ENCODE measurements at regions not wholly inside any gene's neighbourhood (a gene's known extent, or its start where the extent isn't known, plus 50 kb on each side); places are given as distances from the start of the nearest gene placed in this dataset.
"Not testable (repeated sequence)": the region's sequence is repeated elsewhere in the genome, so short reads cannot be mapped to it uniquely, and the experiment has no call there.

DNA sequence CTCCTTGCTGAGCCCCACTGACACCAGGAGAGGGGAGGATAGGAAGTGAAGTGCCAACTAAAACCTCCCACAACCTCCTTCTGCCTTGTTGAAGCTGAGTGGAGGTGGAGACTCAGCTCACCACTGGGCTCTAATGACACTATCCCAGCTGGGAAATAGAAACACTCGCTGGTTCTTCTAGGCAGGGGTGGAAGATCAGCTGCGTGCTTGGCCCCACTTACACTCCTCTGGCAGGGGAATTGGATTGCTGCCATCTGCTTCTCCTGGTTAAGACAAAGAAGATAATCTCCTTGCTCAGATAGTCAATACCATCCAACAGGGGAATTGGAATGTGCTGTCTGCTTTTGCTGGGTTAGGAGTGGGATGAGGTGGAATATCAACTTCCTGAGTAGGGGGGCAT is 392.5 kb downstream of the ZNF674 start:
- POLR2A ChIA-PET: no interaction called here
- H3K27me3 ChIP-seq (ENCODE audit: control insufficient read depth, insufficient read depth, low read length): no peaks in the 10 kb centered on the region
- no peak overlapping the region for H3K27ac ChIP-seq (ENCODE audit: low read depth, low read length)
- no peak for DNase-seq (ENCODE audit: low read depth, low spot score)
- H3K4me3 ChIP-seq (ENCODE audit: low read depth, low read length): no peak overlapping the region
- TF ChIP-seq, protein P1, sequence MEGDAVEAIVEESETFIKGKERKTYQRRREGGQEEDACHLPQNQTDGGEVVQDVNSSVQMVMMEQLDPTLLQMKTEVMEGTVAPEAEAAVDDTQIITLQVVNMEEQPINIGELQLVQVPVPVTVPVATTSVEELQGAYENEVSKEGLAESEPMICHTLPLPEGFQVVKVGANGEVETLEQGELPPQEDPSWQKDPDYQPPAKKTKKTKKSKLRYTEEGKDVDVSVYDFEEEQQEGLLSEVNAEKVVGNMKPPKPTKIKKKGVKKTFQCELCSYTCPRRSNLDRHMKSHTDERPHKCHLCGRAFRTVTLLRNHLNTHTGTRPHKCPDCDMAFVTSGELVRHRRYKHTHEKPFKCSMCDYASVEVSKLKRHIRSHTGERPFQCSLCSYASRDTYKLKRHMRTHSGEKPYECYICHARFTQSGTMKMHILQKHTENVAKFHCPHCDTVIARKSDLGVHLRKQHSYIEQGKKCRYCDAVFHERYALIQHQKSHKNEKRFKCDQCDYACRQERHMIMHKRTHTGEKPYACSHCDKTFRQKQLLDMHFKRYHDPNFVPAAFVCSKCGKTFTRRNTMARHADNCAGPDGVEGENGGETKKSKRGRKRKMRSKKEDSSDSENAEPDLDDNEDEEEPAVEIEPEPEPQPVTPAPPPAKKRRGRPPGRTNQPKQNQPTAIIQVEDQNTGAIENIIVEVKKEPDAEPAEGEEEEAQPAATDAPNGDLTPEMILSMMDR (IDR thresholded peaks at IDR 0.05; ENCODE audit: low read depth, low read length): no peak
- CTCF ChIA-PET: no interaction called here
- no peaks in the 10 kb centered on the region for H3K9me3 ChIP-seq (ENCODE audit: control insufficient read depth, insufficient read depth, low read length)

DNA sequence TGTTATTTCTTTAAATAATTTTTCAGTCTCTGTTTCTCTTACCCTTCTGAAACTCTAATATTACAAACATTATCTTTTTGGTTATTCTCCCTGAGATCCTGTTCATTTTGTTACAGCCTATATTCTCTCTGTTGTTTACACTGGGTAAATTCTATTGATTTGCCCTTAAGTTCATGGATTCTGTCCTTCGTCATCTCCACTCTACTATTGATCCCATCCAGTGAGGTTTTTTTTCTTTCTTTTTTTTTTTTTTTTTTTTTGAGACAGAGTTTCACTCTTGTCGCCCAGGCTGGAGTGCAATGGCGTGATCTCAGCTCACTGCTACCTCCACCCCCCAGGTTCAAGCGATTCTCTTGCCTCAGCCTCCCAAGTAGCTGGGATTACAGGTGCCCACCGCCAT is 393.9 kb downstream of the ZNF674 start:
- CTCF ChIA-PET; DNase-seq (ENCODE audit: low read depth, low spot score); POLR2A ChIA-PET: not testable (repeated sequence)

DNA sequence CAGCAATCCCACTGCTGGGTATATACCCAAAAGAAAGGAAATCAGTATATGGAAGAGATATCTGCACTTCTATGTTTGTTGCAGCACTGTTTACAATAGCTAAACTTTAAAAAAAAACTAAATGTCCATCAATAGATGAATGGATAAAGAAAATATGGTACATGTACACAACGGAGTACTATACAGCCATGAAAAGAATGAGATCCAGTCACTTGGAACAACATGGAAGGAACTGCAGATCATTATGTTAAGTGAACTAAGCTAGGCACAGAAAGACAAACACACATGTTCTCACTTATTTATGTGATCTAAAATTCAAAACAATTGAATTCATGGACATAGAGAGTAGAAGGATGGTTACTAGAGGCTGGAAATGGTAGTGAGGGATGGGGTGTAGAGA is 400.7 kb downstream of the ZNF674 start:
- H3K27me3 ChIP-seq (ENCODE audit: control insufficient read depth, insufficient read depth, low read length): no peaks in the 10 kb centered on the region
- no peaks in the 10 kb centered on the region for H3K9me3 ChIP-seq (ENCODE audit: control insufficient read depth, insufficient read depth, low read length)
- ChIA-PET CTCF (interaction anchor here (0.6 kb wide), 1 partner anchor 200 kb away, joined by 3 read pairs; no protein-coding TSS in a partner anchor), POLR2A (no interaction called here)
- H3K4me3 ChIP-seq (ENCODE audit: low read depth, low read length): no peak overlapping the region
- DNase-seq (ENCODE audit: low read depth, low spot score): no peak
- H3K27ac ChIP-seq (ENCODE audit: low read depth, low read length): no peak overlapping the region
- TF ChIP-seq, protein P1 (IDR thresholded peaks at IDR 0.05; ENCODE audit: low read depth, low read length): no peak

More for the DNA sequence above, 393.9 kb downstream of the ZNF674 start:
- not testable (repeated sequence) for H3K27ac ChIP-seq (ENCODE audit: low read depth, low read length); H3K9me3 ChIP-seq (ENCODE audit: control insufficient read depth, insufficient read depth, low read length); H3K27me3 ChIP-seq (ENCODE audit: control insufficient read depth, insufficient read depth, low read length); H3K4me3 ChIP-seq (ENCODE audit: low read depth, low read length)

DNA sequence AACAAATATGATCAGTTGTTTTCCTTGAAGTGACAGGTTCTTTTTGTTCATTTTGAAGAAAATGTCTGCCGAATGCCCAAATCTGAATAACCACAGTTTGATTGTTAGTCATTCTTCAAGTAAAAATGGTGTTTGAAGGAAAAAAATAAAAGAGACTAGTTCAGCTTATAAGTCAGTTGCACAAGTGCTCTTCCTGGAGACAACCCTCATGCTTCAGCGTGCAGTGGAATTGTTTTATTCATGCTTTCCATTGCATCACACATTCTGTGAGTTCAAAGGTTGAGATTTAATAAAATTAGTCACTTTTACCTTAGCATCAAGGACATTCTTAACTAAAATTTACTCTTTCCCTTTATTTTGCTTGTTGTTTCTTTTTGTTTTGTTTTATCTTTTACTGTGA is 404.9 kb downstream of the ZNF674 start:
- POLR2A ChIA-PET: no interaction called here
- Histone ChIP-seq H3K4me3 (ENCODE audit: low read depth, low read length) (no peak overlapping the region), H3K27ac (ENCODE audit: low read depth, low read length) (no peak overlapping the region), H3K27me3 (ENCODE audit: control insufficient read depth, insufficient read depth, low read length) (no peaks in the 10 kb centered on the region), H3K9me3 (ENCODE audit: control insufficient read depth, insufficient read depth, low read length) (no peaks in the 10 kb centered on the region)
- no peak for DNase-seq (ENCODE audit: low read depth, low spot score)
- TF ChIP-seq, protein P1 (IDR thresholded peaks at IDR 0.05; ENCODE audit: low read depth, low read length): no peak
- CTCF ChIA-PET: no interaction called here

DNA sequence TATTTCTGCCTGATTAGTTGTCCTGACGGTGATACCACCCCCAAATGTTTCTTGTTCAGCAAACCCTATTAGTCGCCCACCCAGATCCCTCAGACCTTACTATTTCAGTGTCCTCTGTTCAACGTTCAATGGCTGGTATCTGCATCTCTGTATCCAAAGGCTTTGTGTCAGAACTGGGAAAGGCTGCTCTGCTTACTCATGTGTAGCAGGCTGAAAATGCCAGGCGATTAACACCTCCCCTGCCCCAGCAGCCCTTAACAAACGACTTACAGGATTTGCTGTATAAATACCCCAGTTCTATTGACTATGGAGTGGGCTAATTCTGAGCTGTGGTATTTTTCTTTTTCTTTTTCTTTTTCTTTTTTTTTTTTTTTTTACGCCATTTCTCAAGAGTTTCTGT is 415.0 kb downstream of the ZNF674 start:
- ChIA-PET CTCF (no interaction called here), POLR2A (no interaction called here)
- Histone ChIP-seq H3K4me3 (ENCODE audit: low read depth, low read length) (no peak overlapping the region), H3K27me3 (ENCODE audit: control insufficient read depth, insufficient read depth, low read length) (no peaks in the 10 kb centered on the region), H3K27ac (ENCODE audit: low read depth, low read length) (no peak overlapping the region), H3K9me3 (ENCODE audit: control insufficient read depth, insufficient read depth, low read length) (no peaks in the 10 kb centered on the region)
- no peak for DNase-seq (ENCODE audit: low read depth, low spot score)
- TF ChIP-seq, protein P1 (IDR thresholded peaks at IDR 0.05; ENCODE audit: low read depth, low read length): no peak

DNA sequence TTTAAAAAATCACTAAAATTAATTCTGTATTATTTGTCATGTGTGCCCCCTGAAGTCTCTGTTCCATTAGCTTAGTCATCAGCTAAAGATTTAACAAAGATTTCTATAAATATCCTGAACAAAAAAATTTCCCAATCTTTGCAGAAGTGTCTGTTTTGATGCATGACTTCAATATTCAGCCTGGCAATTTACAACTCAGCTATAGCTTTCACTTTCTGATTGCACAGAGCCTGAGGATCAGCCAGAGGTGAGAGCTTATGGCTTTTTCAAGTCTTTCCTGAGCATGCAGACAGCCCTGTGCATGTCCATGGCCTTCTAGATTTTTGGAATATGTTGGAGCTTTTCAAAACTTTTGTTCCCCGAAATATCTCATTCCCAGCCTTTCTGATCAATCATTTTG is 420.1 kb downstream of the ZNF674 start:
- CTCF ChIA-PET: no interaction called here
- Histone ChIP-seq H3K27me3 (ENCODE audit: control insufficient read depth, insufficient read depth, low read length) (no peaks in the 10 kb centered on the region), H3K4me3 (ENCODE audit: low read depth, low read length) (no peak overlapping the region), H3K27ac (ENCODE audit: low read depth, low read length) (no peak overlapping the region), H3K9me3 (ENCODE audit: control insufficient read depth, insufficient read depth, low read length) (no peaks in the 10 kb centered on the region)
- POLR2A ChIA-PET: no interaction called here
- DNase-seq (ENCODE audit: low read depth, low spot score): no peak
- TF ChIP-seq, protein P1 (IDR thresholded peaks at IDR 0.05; ENCODE audit: low read depth, low read length): no peak

Data from AG04450 (cell line).